GM18873 (cell line): ENCODE measurements at regions not wholly inside any gene's neighbourhood (a gene's known extent, or its start where the extent isn't known, plus 50 kb on each side); places are given as distances from the start of the nearest gene placed in this dataset.

ENCODE experiments used
- ATAC-seq: cut with Tn5 transposase; IDR thresholded peaks from one replicate; pipeline ENCODE4 v1.9.1; 2021; ENCODE audit warnings: mild to moderate bottlenecking, moderate library complexity, moderate number of reproducible peaks; ENCODE audit not compliant: unreplicated experiment, low FRiP score

DNA sequence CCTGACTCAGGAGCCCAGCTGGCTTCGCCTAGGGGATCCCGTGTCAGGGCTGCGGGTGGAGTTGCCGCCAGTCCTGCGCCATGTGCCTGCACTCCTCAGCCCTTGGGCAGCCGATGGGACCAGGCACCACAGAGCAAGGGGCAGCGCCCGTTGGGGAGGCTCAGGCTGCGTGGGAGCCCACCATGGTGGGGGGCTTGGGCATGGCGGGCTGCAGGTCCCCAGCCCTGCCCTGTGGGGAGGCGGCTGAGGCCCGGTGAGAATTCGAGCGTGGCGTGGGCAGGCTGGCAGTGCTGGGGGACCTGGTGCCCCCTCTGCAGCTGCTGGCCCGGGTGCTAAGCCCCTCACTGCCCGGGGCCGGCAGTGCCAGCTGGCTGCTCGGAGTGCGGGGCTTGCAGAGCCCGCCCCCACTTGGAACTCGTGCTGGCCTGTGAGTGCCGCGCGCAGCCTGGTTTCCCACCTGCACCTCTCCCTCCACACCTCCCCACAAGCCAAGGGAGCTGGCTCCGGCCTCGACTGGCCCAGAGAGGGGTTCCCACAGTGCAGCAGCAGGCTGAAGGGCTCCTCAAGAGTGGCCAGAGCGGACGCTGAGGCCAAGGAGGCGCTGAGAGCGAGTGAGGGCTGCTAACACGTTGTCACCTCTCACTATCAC lies 135.1 kb upstream of the SEL1L start:
- ATAC-seq: no peak

DNA sequence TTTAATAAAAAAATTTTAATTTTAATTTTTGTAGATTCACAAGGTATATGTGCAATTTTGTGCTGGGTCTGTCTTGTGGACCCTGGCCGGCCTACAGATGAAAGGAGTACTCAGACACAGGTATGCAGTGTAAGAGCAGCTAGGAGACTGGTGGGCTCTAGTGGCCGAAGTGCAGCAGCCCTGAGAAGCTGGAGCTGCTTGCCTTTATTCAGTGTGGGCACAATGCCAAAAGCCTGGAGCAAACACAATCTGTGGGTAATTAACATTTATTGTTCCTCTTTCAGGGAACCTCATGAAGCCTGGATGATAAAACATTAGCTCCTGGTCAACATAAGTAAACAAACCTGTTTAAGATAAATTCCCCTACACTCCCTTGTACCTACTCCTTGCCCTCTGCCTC lies 135.7 kb upstream of the SEL1L start:
- no peak for ATAC-seq

DNA sequence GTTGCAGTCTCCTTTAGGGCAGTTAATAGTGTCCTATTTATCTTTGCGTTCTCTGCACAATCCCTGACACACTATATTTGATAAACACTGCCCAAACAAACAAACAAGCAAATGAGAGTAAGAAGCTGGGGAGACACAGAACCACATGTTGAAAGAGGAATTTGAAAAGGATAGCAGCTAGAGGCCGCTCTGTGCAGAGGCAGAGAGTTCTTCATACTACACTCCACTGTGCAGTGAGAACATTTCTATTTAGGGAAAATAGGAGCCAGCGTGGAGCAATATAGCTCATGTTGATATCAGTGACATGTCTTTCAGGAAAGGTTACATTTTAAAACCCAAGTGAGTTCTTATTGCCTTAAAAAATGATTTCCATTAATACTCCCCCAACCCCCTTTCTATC lies 140.3 kb upstream of the SEL1L start:
- ATAC-seq: no peak

DNA sequence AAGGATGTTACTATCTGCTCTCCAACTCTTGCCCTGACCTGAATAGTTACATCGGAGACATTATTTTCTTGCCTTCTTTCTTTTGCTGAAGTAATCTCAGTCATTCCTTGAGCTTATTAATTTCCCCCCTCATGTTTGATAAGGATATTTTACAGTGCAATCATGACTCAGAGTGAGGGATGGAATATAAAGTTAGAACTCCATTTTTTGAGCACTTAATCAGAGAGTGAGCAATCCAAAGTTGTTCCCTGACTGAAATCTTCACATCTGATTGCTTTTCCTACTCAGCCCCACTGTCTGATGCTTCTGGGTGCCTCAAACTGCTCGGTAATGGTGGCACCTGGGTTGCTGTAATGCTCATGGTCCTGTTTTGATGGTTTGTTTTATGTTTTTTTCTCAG lies 142.7 kb upstream of the SEL1L start:
- ATAC-seq: no peak

DNA sequence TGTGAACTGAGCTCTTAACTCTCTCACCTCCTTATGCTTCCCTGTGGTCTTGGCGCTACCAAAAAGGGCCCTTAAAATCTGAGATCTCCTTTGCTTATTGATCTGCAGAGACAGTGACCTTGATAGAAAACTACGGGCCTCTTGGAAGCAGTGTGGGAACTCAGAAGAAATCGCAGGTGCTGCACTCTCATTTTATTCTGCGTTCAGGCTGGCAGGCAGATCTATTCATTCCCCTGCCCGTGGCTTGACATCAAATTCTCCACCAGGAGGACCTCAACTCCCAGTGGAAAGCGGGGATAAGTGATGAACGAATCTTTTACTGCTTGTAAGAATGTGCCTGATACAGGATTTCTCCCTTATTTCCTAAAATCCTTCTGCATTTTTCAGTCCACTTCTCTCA lies 143.2 kb upstream of the SEL1L start:
- no peak for ATAC-seq

DNA sequence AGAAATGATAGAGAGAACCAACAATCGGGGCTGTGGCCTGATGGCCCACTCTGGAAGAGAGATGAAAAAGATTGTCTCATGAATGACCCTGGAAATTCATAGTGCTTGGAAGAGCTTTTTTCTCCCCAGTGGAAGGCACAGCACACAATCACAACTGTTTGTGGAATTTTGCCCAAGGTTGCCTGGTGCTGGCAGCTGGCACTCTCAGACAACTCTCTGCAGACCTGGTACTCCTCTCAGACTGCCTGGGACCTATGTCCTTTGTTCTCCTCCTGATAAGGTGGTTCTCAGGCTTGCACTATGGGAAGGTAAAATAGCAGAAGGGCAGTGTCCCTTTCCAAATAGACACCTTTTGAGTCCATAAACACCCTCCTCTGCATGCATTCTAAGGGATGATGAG lies 144.1 kb upstream of the SEL1L start:
- no peak for ATAC-seq

DNA sequence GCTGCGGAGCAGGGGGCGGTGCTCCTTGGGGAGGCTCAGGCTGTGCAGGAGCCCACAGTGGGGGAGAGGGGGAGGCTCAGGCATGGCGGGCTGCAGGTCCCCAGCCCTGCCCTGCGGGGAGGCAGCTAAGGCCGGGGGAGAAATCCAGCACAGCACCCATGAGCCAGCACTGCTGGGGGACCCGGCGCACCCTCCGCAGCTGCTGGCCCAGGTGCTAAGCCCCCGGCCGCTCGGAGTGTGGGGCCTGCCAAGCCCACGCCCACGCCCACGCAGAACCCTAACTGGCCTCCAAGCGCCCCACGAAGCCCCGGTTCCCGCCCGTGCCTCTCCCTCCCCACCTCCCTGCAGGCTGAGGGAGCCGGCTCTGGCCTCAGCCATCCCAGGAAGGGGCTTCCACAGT lies 145.6 kb upstream of the SEL1L start:
- ATAC-seq: no peak

DNA sequence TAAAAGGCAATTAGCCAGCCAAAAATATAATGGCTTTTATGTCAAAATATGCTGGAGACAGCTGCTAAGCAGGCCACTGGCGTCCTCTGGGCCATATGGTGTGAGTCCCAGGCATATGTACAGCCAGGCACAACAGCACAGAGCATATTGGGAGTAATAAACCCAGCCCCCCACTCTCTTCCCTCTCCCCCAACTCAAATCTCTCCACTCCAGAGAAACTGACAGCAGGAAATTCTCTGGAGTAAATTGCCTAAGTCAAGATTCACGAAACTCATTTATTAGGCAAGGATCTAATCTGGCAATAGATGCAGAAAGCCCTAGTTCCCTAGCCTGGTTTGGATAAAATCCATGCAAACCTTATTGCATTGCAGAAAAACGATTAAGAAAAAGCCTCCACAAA lies 147.9 kb upstream of the SEL1L start:
- ATAC-seq: no peak

DNA sequence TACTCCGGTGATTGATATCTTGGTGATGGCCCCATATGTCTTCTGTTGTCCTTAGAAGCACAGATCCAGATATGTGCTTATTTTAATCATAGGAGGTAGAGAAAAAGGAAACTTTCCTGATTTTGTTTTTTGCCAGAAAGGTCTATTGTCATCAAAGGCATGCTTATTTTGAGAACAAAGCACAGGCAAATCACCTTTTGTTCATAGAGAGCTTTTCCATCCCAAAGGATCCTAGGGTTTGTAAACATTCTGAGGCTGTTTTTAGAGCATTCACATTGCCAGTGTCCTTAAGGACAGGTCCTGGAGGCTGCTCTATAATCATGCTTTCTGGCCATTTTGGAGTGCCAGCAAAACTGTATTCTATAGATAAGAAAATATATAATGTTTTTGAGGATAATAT lies 148.5 kb upstream of the SEL1L start:
- ATAC-seq: no peak

DNA sequence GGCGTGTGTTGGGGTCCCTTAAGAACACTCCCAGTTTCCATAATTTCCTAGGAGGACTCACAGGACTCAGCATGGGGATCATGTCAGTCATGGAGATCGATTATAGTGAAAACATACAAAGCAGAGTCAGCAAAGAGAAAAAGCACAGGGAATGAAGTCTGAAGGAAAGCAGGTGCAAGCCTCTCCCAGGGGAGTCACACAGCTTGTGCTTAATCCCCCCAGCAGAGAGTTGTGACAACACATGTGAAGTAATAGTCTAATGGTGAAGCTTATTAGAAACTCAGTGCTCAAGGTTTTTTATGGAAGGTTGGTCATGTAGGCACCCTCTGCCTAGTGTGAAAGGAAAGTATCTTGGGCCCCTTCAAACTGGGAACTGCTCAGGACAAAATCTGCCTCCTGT lies 149.0 kb upstream of the SEL1L start:
- no peak for ATAC-seq

DNA sequence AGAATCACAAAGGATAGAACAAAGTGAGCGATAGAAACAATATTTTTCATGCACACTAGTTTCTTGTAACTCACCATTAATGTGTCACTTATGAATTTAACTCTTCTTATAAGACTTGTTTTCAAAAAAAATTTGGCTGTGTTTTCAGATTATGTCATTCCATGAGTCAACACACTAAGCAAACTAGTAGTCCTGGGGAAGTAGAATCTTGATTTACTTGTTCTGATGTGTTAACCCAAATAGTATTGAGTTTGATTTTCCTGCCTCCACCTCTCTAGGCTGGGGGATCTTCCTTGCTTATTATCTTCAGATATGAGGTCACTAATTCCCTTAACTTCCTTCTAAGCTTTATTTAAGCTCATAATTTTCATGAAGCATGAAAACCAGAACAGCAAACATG lies 151.0 kb upstream of the SEL1L start:
- no peak for ATAC-seq

DNA sequence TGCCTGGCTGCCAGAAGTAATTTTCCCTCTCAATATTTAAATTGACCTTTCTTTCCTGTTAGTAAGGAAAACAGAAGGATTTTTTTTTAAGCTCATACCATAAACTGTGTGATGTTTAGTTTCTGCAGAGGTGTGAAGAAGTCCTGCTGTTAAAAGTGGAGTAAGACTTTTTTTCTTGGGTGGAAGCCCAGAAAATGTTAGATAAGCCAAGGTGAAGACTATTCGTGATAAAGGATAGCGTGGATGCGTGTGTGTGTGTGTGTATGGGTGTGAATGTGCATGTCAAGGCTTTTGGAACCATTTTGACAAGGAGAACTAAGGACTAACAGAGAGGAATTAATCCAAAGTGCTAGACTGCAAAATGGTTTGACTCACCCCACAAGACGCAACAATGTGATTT lies 152.9 kb upstream of the SEL1L start:
- no peak for ATAC-seq

DNA sequence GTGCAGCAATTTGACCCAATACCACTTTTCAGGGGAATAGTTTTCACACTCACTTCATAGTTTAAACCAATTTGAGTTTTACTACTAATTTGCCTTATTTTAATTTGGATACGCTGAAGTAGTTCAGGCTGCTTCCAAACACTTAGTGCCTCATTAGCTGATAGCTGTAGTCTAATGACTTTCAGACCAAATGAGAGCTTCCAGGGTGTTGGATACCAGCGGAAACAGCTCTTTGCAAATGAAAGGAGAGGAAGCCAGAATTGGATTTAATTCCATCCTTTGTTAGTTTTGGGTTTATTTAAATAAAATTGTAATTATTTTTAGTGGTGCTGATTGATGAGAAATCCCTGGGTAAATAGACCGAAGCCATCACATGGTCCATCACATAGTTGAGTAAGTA lies 158.3 kb upstream of the SEL1L start:
- ATAC-seq: no peak

DNA sequence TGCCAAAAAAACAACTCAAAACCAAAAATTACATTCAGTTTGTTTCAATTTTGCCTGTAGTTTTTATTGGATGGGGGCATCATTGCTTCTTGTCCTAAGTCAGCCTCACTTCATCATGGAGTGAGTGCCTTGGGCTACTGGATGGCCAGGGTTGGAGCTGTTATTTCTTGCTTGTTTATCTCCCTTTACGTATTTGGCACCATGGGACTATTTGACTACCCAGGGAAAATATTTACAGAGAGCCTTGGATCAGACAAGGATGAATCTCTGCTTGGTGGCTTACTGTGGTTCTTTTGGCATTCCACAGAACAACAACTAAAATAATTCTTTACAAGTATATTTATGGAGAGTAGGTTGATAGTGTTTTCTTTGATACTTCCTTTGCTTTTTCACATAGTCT lies 160.8 kb upstream of the SEL1L start:
- ATAC-seq: no peak

DNA sequence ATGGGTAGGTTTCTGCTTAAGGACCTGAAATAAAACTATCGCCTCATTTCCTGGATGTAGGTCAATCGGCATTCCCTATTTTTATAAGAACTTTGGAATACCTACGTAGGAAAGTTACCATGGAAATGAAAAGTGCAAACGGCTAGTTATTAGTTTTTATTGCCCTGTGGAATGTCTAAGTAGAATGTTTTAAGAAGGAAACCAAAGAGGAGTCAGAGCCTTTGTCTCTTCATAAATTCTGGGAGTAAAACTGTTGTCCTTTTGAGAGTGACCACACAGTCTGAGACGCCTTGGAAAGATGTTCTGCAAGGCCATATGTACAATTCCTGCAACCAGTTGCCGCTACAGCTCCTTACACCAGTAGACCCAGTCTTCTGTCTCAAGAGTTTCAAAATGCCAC lies 176.0 kb upstream of the SEL1L start:
- ATAC-seq: no peak

DNA sequence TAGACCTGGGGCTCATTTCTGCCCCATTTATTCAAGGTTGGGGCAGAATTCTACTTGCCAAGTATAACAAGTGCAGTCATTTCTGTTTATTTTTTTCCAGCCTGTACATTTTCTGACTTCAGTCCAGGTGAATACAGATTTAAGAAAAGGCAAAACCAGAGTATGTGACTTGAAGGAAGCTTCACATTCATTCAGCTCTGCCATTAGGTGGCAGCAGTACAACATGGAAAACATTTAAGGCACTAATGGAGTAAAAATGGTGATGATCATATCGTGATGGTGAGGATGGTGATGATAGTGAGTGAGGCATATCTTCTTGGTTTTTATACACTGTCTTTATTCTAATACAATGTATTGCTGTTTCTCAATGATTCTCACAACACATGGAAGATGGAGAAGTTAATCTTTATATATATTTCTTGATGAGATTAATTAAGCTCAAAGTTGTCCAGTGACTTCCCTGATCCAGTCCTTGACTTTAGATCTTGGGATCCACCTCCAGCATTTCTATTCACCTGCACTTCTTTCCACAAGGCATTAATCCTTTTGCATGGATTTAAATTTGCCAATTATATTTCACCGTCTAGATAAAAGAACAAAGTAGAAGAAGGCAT lies 176.7 kb upstream of the SEL1L start:
- no peak for ATAC-seq

DNA sequence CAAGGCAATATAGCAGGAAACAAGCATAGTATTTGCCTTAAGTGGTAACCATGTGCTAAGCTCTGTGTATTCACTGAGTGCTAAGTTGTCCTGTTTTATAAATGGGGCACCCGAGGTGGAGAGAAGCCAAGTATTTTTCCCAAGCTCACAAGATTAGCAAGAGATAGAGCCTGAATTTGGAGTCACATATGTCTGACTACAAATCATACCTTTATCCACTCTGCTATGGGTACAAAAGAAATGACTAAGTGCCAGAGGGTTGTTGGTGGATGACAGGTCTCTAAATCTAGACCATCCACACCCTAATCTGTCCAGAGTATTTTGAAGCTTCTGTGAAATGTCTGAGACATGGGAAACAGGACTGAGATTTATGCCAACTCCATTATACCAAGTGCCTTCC lies 182.1 kb upstream of the SEL1L start:
- ATAC-seq: no peak

DNA sequence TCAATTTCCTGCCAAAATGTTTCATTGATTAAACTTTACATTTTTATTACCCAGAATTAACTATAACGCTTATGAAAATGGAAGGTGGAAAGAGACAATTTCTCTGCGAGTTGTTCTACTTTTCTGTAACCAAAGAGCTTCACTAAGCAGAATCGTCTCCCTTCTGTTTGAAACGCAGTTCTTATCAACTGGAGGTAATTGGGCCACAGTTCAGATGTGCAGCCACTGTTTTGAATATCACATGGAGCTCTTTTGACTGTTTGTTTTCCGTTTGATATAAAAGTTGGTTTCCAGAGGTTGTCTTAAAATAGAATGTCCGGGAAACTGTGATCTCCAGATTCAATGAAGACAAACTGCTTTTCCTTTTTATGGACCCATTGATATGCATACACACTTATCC lies 183.3 kb upstream of the SEL1L start:
- no peak for ATAC-seq

DNA sequence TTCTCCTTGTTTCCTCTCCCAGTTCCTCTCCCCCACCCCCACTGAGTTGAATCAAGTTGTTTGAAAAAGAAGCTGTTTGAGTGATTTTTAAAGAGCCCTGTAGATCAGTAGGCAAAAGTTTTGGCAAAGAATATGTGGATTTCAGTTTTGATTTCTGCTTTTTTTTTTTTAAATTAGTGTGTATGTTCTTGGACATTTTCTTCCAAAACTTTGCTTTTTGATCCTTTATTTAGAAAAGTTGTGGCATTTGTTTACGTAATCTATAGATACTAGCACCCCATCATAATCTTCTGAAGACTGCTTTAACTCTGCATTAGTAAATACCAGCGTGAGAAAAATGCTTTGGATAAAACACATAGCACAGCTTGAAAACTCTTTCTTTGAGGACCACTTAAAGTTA lies 190.3 kb upstream of the SEL1L start:
- no peak for ATAC-seq

DNA sequence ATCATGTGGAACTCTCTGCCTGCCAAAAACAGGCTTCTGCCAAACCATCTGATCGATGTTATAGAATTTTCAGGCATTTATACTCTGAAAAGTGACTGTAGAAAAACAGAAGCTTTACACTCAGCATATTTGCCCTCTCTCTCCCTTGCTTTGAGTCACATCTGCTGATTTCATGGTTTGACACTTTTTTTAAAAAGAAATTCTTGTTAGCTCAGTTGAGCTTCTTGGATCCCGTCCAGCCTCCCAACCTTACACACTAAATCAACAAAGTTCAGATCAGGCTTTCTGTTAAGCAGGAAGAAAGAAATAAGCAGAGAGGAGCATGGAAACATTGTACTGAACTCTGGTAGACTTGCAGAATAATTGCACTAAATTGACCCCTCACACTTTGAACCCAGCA lies 193.6 kb upstream of the SEL1L start:
- no peak for ATAC-seq

DNA sequence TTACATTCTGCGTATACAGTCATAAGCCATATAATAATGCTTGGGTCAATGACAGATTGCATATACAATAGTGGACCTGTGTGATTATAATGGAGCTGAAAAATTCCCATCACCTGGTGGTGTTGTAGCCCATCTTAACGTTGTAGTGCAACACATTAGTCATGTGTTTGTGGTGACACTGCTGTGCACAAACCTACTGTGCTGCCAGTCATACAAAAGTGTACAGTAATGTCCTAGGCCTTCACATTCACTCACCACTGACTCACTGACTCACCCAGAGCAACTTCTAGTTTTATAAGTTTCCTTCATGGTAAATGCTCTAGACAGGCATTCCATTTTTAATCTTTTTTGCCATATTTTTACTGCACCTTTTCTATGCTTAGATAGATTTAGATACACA lies 194.8 kb upstream of the SEL1L start:
- no peak for ATAC-seq

DNA sequence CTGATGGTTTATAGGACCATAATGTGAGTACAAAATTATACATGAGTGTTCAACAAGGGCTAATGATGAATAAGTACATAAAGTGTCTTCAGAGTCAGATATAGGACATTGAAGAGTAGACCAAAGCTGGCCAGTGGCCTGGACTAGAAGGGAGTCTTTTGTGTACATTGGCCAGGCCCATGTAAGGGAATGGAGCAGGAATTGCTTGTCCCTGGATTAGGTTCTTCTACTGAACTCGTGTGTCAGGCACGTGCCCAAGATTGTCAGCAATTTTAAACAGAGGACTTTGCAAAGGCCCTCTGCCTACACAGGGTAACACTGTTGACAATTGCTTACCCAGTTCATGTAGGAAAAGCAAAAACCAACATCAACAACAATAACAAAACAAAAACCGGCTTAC lies 196.0 kb upstream of the SEL1L start:
- ATAC-seq: no peak

DNA sequence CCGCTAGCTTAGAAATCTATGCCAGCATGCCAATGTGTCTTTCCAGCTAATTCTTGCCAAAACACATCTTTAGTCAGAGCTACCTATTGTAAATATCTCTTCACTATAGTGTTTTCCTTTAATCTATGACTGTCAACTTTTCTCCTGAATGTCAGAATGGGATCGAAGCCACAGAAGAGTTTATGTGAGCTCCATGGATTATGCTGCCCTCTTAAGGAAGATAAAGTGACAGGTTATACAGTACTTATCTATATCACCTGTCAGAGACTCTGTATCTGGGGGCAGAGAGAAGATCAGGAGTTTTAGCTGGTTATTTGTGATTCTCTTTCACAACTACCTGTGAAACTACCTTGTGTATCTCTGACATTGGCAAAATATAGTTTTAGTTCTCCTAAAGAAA lies 204.3 kb upstream of the SEL1L start:
- ATAC-seq: no peak
